GDM1 (cell line): ENCODE measurements at regions not wholly inside any gene's neighbourhood (a gene's known extent, or its start where the extent isn't known, plus 50 kb on each side); places are given as distances from the start of the nearest gene placed in this dataset.
"Not testable (repeated sequence)": the region's sequence is repeated elsewhere in the genome, so short reads cannot be mapped to it uniquely, and the experiment has no call there.

Source experiments
- DNase-seq: peaks from one replicate; lab custom pipeline; 2025; lab: John Stamatoyannopoulos, UW

DNA sequence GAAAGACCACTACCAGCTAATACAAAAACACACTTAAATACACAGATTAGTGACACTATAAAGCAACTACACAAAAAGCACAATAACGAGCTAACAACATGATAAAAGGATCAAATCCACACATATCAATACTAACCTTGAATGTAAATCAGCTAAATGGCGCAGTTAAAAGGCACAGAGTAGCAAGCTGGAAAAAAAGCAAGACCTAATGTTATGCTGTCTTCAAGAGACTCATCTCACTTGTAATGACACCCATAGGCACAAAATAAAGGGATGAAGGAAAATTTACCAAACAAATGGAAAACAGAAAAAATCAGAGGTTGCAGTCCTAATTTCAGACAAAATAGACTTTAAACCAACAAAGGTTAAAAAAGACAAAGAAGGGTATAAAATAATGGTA is 86.3 kb downstream of the NUS1 start:
- no peak for DNase-seq

DNA sequence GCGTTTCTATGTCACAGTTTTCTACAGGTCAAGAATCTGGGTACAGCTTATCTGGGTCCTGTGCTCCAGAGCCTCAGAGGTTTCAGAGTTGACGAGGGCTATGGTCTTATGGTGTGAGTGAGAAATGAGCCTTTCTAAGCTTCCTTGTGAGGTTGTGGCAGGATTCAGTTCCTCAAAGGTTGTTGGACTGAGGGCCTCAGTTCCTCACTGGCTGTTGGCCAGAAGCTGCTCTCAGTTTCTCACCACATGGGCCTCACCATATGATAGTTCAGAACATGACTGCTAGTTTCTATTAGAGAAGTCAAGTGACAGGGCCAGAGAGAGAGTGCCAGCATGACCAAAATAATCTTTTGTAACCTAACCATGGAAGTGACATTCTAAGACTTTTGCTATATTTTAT is 96.1 kb downstream of the NUS1 start:
- DNase-seq = no peak

DNA sequence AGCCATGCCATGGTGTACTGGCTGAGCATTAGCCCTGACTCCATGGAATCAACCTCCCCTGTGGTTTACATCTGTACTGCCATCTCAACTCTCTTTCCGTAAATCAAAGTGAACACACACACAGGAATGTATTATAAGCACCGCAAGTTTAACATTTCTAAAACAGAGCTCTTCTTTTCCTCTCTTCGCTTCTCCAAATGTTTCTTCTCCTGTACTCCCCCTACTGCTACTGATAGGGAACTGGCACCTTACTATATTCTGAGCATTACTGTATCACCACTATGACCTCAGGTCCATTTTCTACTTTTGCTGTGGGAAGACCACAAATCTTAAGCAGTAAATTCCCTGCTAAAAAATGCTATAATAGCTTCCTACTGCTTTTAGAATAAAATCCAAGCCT is 101.2 kb downstream of the NUS1 start:
- DNase-seq = peak; percentile 2

DNA sequence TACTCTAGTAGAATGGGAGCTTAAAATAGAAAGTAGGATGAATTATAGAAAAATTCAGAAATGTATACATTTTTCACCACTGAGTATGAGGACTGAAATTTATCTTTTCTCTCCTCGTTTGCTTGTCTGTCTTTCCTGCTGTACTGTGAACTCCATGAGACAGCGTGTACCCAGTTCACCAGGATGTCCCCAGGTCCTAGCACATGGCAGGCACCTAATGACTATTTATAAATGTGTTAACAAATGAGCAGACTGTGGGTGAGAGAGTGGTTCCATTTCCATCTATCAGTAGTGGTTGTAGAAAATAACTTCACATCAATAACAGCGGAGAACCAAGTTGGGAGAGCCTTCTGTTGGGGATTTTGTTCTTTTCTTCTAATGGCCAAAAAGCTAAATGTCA is 106.3 kb downstream of the NUS1 start:
- no peak for DNase-seq

DNA sequence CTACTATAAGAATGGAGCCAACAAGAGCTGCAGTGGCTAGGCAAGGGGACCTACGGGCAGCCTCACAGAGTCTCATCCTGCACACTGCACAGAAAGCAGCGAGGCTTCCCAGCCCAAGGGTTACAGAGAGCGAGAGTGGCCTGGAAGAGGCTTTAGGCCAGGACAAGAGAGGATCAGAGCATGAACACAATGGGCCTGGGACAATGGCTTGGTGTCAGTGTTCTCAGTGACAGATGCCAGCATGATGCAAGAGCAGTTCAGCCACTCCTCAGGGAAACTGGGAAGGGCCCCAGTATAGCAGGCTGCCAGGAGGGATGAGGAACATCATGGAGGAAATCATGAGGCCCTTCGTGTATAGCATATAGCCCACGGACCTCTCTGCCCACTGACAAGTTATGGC is 108.0 kb downstream of the NUS1 start:
- DNase-seq = no peak

DNA sequence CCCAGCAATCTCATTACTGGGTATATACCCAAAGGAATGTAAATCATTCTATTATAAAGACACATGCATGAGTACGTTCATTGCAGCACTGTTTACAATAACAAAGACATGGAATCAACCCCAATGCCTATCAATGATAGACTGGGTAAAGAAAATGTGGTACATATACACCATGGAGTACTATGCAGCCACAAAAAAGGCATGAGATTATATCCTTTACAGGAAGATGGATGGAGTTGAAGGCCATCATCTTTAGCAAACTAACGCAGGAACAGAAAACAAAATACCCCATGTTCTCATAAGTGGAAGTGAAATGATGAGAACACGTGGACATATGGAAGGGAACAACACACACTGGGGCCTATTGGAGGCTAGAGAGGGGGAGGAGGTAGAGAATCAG is 115.7 kb downstream of the NUS1 start:
- no peak for DNase-seq

DNA sequence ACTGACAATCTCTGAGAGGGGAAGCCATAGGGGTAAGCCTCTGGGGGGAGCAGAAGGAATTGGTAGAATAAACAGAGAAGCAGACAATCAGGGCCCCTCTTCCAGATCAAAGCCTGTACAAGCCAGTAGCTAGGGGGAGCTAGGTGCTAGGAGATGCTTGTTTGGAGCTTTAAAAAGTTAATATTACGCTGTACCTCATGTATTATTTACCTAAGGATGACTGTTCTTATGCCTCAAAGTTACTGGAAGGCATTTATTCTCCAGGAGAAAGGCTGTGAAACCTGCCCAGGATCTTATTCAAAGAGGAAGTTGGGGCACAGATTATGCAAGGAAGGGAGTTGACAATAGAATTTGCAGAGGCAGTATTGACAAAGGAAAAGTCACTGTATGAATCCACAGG is 111.8 kb upstream of the SLC35F1 start:
- DNase-seq = no peak

DNA sequence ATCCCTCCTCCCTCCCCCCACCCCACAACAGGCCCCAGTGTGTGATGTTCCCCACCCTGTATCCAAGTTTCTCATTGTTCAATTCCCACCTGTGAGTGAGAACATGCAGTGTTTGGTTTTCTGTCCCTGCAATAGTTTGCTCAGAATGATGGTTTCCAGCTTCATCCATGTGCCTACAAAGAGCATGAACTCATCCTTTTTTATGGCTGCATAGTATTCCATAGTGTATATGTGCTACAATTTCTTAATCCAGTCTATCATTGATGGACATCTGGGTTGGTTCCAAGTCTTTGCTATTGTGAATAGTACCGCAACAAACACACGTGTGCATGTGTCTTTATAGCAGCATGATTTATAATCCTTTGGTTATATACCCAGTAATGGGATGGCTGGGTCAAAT is 108.2 kb upstream of the SLC35F1 start:
- not testable (repeated sequence) for DNase-seq

DNA sequence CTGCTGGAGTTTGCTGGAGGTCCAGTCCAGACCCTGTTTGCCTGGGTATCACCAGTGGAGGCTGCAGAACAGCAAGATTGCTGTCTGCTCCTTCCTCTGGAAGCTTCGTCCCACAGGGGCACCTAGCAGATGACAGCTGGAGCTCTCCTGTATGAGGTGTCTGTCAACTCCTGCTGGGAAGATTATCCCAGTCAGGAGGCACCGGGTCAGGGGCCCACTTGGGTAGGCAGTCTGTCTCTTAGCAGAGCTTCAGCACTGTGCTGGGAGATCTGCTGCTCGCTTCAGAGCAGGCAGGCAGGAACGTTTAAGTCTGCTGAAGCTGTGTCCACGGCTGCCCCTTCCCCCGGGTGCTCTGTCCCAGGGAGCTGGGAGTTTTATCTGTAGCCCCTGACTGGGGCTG is 96.8 kb upstream of the SLC35F1 start:
- no peak for DNase-seq

DNA sequence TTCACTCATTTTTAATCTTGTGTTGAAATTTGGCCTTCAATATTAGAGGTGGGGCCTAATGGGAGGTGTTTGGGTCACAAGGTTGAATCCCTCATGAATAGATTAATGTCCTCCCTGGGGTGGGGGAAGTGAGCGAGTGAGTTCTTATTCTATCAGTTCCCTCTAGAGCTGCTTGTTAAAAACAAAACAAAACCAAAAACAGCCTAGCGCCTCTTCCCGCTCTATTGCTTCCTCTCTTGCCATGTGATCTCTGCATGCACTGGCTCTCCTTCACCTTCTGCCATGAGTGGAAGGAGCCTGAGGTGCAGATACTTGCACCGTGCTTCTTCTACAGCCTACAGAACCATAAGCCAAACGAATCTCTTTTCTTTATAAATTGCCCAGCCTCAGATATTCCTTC is 89.6 kb upstream of the SLC35F1 start:
- DNase-seq = no peak

DNA sequence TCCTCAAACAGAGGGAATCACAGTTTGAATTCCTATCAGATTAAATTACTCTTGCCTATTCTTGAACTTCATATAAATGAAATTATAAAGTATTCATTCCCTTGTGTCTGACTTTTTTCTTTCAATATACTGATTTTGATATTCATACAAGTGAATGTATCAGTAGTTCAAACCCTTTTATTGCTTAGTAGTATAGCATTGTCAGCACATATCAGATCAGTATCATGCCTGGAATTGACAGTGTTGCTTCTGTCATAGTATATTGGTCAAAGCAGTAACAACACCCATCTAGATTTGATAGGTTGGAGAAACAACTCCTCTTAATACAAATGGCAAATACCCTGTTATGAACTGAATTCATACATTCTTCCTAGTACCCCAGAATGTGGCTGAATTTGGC is 89.1 kb upstream of the SLC35F1 start:
- no peak for DNase-seq

DNA sequence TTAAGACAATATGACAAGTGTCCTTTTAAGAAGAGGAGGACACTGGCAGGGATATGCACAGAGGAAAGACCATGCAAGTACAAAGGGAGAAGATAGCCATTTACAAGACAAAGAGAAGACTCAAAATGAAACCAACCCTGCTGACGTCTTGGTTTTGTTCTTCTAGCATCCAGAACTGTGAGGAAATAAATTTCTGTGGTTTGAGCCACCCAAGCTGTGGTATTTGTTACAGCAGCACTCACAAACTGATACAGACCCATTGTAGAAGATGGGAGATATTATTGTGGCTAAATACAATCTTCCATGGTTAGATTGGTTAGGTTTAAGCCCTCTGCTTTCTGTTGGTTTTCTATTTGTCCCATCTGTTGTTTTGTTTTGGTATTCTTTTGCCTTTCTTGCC is 88.6 kb upstream of the SLC35F1 start:
- no peak for DNase-seq

DNA sequence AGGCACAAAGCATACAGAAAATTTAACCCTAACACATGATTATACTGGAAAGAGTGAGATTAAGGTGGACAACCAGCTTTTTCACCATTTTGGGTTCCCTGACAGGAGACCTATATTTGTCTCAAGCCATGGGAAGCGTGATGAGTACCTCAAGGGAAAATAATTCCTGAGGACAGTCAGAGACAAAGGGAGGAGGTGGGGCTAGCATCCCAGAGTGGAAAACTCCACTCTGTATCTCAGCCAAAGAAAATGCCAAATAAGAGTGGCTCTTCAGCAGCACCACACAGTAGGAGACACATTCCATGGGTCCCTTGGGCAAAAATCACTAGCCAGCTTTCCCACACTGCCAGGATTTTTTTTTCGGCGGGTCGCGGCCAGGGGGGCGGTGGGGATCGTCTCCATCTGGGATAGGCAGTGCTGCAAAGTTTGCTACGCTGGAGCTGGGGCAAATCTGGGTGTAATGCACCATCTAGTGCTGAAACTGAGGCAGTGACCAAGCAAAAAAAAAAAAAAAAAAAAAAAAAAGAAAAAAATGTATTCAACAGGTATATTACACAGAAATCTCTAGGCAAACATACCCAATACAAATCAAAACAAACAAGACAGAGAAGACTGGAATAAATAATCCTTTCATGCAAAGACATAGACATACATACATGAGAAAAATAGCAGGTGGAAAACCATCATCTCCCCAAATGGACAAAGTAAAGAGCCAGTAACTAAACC is 77.3 kb upstream of the SLC35F1 start:
- DNase-seq = no peak

DNA sequence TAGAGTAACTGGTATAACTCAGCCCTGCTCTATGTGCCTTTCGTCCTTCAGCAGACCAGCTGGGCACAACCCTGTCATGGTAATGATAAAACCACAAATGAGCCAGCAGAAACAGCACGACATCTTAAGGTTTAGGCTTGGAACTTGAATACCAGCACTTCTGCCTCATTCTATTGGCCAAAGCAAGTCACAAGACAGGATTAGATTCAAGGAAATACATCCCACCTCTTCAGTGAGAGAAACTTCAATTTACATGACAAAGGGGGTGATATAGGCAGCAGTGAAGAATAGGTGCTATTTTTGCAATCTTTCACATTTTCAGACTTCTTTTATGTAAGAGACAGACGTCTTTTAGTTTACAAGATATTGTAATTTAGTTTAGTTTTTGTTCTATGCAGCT is 69.8 kb upstream of the SLC35F1 start:
- DNase-seq = no peak

DNA sequence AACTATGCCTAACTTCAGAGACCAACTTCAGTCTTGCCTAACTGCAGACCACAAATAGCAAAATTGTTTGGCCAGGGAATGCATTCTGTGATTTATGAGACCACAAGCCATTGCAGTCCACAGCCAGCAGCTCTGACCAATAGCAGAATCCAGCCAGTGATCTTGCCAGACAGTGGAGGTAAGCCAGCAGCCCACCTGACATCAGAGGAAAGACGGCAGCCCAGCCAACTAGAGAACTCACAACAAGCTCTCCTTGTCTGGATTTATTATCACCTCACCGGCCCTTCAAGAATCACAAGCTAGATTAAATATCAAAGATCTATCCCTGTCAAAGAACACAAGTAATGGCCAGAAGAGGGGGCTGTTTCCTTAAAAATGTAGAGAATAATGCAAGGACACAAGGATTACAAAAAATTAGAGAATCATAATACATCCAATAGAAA is 66.5 kb upstream of the SLC35F1 start:
- DNase-seq = no peak

DNA sequence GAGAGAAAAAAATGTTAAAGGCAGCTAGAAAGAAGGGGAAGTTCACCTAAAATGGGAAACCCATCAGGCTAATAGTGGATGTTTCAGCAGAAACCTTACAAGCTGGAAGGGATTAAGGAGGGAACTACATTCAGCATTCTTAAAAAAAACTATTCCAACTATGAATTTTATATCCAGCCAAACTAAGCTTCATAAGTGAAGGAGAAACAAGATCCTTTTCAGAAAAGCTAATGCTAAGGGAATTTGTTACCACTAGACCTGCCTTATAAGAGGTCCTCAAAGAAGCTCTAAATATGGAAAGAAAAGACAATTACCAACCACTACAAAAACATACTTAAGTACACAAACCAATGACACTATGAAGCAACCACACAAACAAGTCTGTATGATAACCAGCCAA is 59.2 kb upstream of the SLC35F1 start:
- no peak for DNase-seq

DNA sequence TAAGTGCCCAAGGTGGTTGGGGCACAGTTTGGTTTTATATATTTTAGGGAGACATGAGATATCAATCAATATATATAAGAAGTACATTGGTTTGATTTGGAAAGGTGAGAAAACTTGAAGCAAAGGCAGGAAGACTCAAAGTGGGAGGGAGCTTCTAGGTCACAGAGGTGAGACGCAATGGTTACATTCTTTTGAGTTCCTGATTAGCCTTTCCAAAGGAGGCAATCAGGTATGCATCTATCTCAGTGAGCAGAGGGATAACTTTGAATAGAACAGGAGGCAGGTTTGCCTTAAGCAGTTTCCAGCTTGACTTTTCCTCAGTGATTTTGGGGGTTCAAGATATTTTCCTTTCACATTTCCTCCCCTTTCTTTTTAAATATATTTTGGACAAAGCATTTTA is 58.0 kb upstream of the SLC35F1 start:
- no peak for DNase-seq
